Astrocyte (in vitro differentiated cells and primary cell): ENCODE measurements at regions not wholly inside any gene's neighbourhood (a gene's known extent, or its start where the extent isn't known, plus 50 kb on each side); places are given as distances from the start of the nearest gene placed in this dataset.

Source experiments
- DNase-seq: peaks from one replicate; pipeline ENCODE4 v3.0.0-alpha.2; 2010; ENCODE audit warnings: low read depth
- FAIRE-seq: peaks from 2 replicates; lab custom pipeline; 2011; peaks lifted over from hg19 to GRCh38; lab: Jason Lieb, UNC
- H2AFZ ChIP-seq: 2 replicates; pipeline ENCODE4 v1.6.0; 2012; ENCODE audit warnings: low read depth, low read length, inconsistent platforms
- H3K27ac ChIP-seq: 2 replicates; pipeline ENCODE4 v1.5.1; 2011; ENCODE audit warnings: low read depth, low read length, inconsistent platforms
- H3K27me3 ChIP-seq: 2 replicates; pipeline ENCODE4 v1.6.0; 2011; ENCODE audit warnings: low read length, inconsistent platforms; ENCODE audit not compliant: insufficient read depth
- H3K36me3 ChIP-seq: 2 replicates; pipeline ENCODE4 v1.5.1; 2011; ENCODE audit warnings: low read length, inconsistent platforms; ENCODE audit not compliant: insufficient read depth
- H3K4me1 ChIP-seq: 2 replicates; pipeline ENCODE4 v1.5.1; 2011; ENCODE audit warnings: low read length, inconsistent platforms; ENCODE audit not compliant: insufficient read depth
- H3K4me2 ChIP-seq: 2 replicates; pipeline ENCODE4 v1.6.0; 2012; ENCODE audit warnings: low read length, inconsistent platforms
- H3K4me3 ChIP-seq: 2 replicates; pipeline ENCODE4 v1.5.1; 2011; ENCODE audit warnings: low read depth, mild to moderate bottlenecking, low read length, inconsistent platforms; ENCODE audit not compliant: insufficient read depth
- H3K79me2 ChIP-seq: 2 replicates; pipeline ENCODE4 v1.6.0; 2012; ENCODE audit warnings: mild to moderate bottlenecking, low read length, inconsistent platforms; ENCODE audit not compliant: insufficient read depth
- H3K9ac ChIP-seq: 2 replicates; pipeline ENCODE4 v1.6.0; 2012; ENCODE audit warnings: mild to moderate bottlenecking, low read length, inconsistent platforms
- H3K9me3 ChIP-seq: 2 replicates; pipeline ENCODE4 v1.5.1; 2012; ENCODE audit warnings: low read depth, mild to moderate bottlenecking, low read length, inconsistent platforms; ENCODE audit not compliant: insufficient read depth
- H4K20me1 ChIP-seq: 2 replicates; pipeline ENCODE4 v1.6.0; 2012; ENCODE audit warnings: low read length, inconsistent platforms; ENCODE audit not compliant: insufficient read depth
- H3K27ac Mint-ChIP-seq: one replicate; pipeline ENCODE4 v1.8.0; 2021; ENCODE audit warnings: mild to moderate bottlenecking, mixed read lengths; ENCODE audit not compliant: unreplicated experiment
- H3K27me3 Mint-ChIP-seq: one replicate; pipeline ENCODE4 v1.8.0; 2021; ENCODE audit warnings: low read depth, mixed read lengths; ENCODE audit not compliant: unreplicated experiment
- H3K36me3 Mint-ChIP-seq: one replicate; pipeline ENCODE4 v1.8.0; 2021; ENCODE audit warnings: low read depth, mixed read lengths; ENCODE audit not compliant: unreplicated experiment
- H3K4me1 Mint-ChIP-seq: one replicate; pipeline ENCODE4 v1.8.0; 2021; ENCODE audit warnings: low read depth, mixed read lengths; ENCODE audit not compliant: unreplicated experiment
- H3K4me3 Mint-ChIP-seq: one replicate; pipeline ENCODE4 v1.8.0; 2021; ENCODE audit warnings: mild to moderate bottlenecking, moderate library complexity, mixed read lengths; ENCODE audit not compliant: unreplicated experiment
- H3K9me3 Mint-ChIP-seq: one replicate; pipeline ENCODE4 v1.8.0; 2021; ENCODE audit warnings: mild to moderate bottlenecking, mixed read lengths; ENCODE audit not compliant: unreplicated experiment
- CTCF ChIP-seq: IDR thresholded peaks from 2 replicates; pipeline ENCODE4 v1.5.1; 2011; ENCODE audit warnings: low read depth, mild to moderate bottlenecking, inconsistent platforms, low read length, moderate library complexity; ENCODE audit not compliant: insufficient read depth
- EZH2 ChIP-seq: IDR thresholded peaks from 2 replicates; pipeline ENCODE4 v1.6.1; 2012; ENCODE audit warnings: mild to moderate bottlenecking, low read length, inconsistent platforms; ENCODE audit not compliant: insufficient read depth

GRCh38 chr5:174607916-174608315 is 116.5 kb upstream of the MSX2 start:
- TF ChIP-seq CTCF = no peak
- no peak for TF ChIP-seq EZH2
- Mint-ChIP-seq H3K36me3 (no peaks in the 10 kb centered on the region), H3K9me3 (no peaks in the 10 kb centered on the region), H3K27ac (no peak overlapping the region), H3K4me3 (no peak overlapping the region), H3K4me1 (peaks cover 8% of the 10 kb centered on the region), H3K27me3 (no peaks in the 10 kb centered on the region)
- H3K27ac ChIP-seq = no peak overlapping the region
- DNase-seq (no peak), FAIRE-seq (no peak)
- H4K20me1 ChIP-seq = no peaks in the 10 kb centered on the region
- H3K79me2 ChIP-seq = no peaks in the 10 kb centered on the region
- H3K36me3 ChIP-seq = no peaks in the 10 kb centered on the region
- no peak overlapping the region for H3K4me2 ChIP-seq
- H2AFZ ChIP-seq = no peak overlapping the region
- no peaks in the 10 kb centered on the region for H3K9me3 ChIP-seq
- H3K4me3 ChIP-seq = no peak overlapping the region
- no peak overlapping the region for H3K9ac ChIP-seq
- no peaks in the 10 kb centered on the region for H3K27me3 ChIP-seq
- H3K4me1 ChIP-seq = peaks cover 8% of the 10 kb centered on the region

GRCh38 chr5:174608631-174609097 is 115.7 kb upstream of the MSX2 start:
- no peaks in the 10 kb centered on the region for H3K79me2 ChIP-seq
- Mint-ChIP-seq H3K4me3 (no peak overlapping the region), H3K36me3 (no peaks in the 10 kb centered on the region), H3K4me1 (peaks cover 8% of the 10 kb centered on the region), H3K27me3 (peaks cover under 1% of the 10 kb centered on the region), H3K27ac (no peak overlapping the region), H3K9me3 (no peaks in the 10 kb centered on the region)
- TF ChIP-seq CTCF = no peak
- no peak for TF ChIP-seq EZH2
- no peaks in the 10 kb centered on the region for H3K9me3 ChIP-seq
- H3K27ac ChIP-seq = no peak overlapping the region
- FAIRE-seq = no peak
- H2AFZ ChIP-seq = peak overlapping the region; percentile 52
- peaks cover 8% of the 10 kb centered on the region for H3K4me1 ChIP-seq
- H3K9ac ChIP-seq = no peak overlapping the region
- no peak overlapping the region for H3K4me3 ChIP-seq
- peak; percentile 52 for DNase-seq
- peak overlapping the region; percentile 48 for H3K4me2 ChIP-seq
- no peaks in the 10 kb centered on the region for H3K27me3 ChIP-seq
- H3K36me3 ChIP-seq = no peaks in the 10 kb centered on the region
- no peaks in the 10 kb centered on the region for H4K20me1 ChIP-seq

- H3K4me3 ChIP-seq = no peak overlapping the region
- H3K36me3 Mint-ChIP-seq = no peaks in the 10 kb centered on the region
- H3K27ac Mint-ChIP-seq = no peak overlapping the region
- H2AFZ ChIP-seq = peak overlapping the region; percentile 52
- peaks cover 2% of the 10 kb centered on the region for H3K27me3 Mint-ChIP-seq
- no peaks in the 10 kb centered on the region for H3K27me3 ChIP-seq
- peak; percentile 42 for DNase-seq
- peaks cover 8% of the 10 kb centered on the region for H3K4me1 ChIP-seq
- no peak overlapping the region for H3K9ac ChIP-seq
- no peaks in the 10 kb centered on the region for H3K9me3 Mint-ChIP-seq
- no peak overlapping the region for H3K27ac ChIP-seq
- no peaks in the 10 kb centered on the region for H3K36me3 ChIP-seq
- H3K79me2 ChIP-seq = no peaks in the 10 kb centered on the region
- no peak overlapping the region for H3K4me3 Mint-ChIP-seq
- no peaks in the 10 kb centered on the region for H4K20me1 ChIP-seq
- H3K4me2 ChIP-seq = peak overlapping the region; percentile 48
- no peak for TF ChIP-seq EZH2
- no peak for TF ChIP-seq CTCF
- no peak for FAIRE-seq
- H3K4me1 Mint-ChIP-seq = peaks cover 8% of the 10 kb centered on the region
- no peaks in the 10 kb centered on the region for H3K9me3 ChIP-seq
These were observed 115.3 kb upstream of the MSX2 start for GRCh38 chr5:174609116-174609515.
